ENCODE measurements at regions not wholly inside any gene's neighbourhood (a gene's known extent, or its start where the extent isn't known, plus 50 kb on each side); places are given as distances from the start of the nearest gene placed in this dataset.

DNA sequence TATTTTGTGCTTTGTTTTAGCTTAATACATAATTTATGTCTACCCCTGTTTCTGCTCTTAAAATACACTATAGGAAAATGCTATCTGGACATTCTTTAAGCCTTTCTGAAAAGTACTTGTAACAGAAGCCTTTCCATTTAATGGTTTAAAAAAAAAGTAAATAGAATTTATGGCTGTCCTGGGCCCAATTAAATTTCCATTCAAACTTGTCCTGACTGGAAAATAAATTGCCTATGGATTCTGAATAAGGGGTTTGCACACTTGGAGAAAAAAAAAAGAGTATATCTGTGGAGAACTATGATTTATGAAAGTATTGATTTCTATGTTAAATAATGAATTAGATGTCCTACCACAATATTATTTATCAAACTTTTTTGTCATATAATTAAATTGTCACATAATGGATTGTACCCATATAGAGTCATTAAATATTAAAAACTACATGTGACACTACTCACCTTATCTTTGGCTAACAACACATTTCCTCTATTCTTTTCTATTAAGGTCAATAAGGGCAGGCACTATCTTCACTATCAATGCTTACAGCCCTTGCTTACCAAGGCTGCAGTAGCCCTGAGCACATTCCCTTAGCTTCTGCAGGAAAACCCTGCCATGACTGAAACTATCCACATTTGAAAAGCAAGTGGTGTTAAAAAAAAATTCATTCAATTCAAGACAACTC lies 396.1 kb upstream of the ROBO2 start:
- TF ChIP-seq EZH2 (IDR thresholded peaks at IDR 0.05; ENCODE audit: low read length, unreplicated experiment) = no peak
- TF ChIP-seq EZH2phosphoT487 (IDR thresholded peaks at IDR 0.05; ENCODE audit: borderline replicate concordance, low read length) = no peak
